H9 (cell line): ENCODE measurements at regions not wholly inside any gene's neighbourhood (a gene's known extent, or its start where the extent isn't known, plus 50 kb on each side); places are given as distances from the start of the nearest gene placed in this dataset.

ENCODE experiments used
- DNase-seq: peaks from one replicate; pipeline ENCODE4 v3.0.0-alpha.2; 2017
- H2AFZ ChIP-seq: one replicate; pipeline ENCODE4 v1.6.1; 2013; ENCODE audit warnings: mild to moderate bottlenecking, low read length, control low read depth, moderate library complexity
- H2AK5ac ChIP-seq: 2 replicates; pipeline ENCODE4 v1.6.1; 2013; ENCODE audit warnings: low read length, control low read depth, mixed read lengths; ENCODE audit not compliant: insufficient read length
- H2BK120ac ChIP-seq: one replicate; pipeline ENCODE4 v1.6.1; 2013; ENCODE audit warnings: low read depth, mild to moderate bottlenecking, low read length, control low read depth, inconsistent platforms; ENCODE audit not compliant: poor library complexity, severe bottlenecking
- H2BK12ac ChIP-seq: 2 replicates; pipeline ENCODE4 v1.6.1; 2013; ENCODE audit warnings: low read length, control low read depth, mixed read lengths, low read depth; ENCODE audit not compliant: insufficient read length
- H2BK15ac ChIP-seq: 2 replicates; pipeline ENCODE4 v1.6.1; 2013; ENCODE audit warnings: low read depth, low read length, control low read depth
- H2BK20ac ChIP-seq: one replicate; pipeline ENCODE4 v1.6.1; 2013; ENCODE audit warnings: low read depth, mild to moderate bottlenecking, low read length, control low read depth, inconsistent platforms; ENCODE audit not compliant: poor library complexity, severe bottlenecking
- H2BK5ac ChIP-seq: 2 replicates; pipeline ENCODE4 v1.6.1; 2013; ENCODE audit warnings: low read length, control low read depth, mixed read lengths; ENCODE audit not compliant: insufficient read length
- H3K14ac ChIP-seq: 2 replicates; pipeline ENCODE4 v1.6.1; 2013; ENCODE audit warnings: low read length, control low read depth; ENCODE audit not compliant: insufficient read depth
- H3K18ac ChIP-seq: 2 replicates; pipeline ENCODE4 v1.6.1; 2013; ENCODE audit warnings: low read depth, mild to moderate bottlenecking, mixed read lengths, low read length, control low read depth; ENCODE audit not compliant: insufficient read length
- H3K23ac ChIP-seq: 2 replicates; pipeline ENCODE4 v1.6.1; 2013; ENCODE audit warnings: low read length, control low read depth, mixed read lengths, low read depth; ENCODE audit not compliant: insufficient read length
- H3K23me2 ChIP-seq: 2 replicates; pipeline ENCODE4 v1.6.1; 2013; ENCODE audit warnings: low read depth, mild to moderate bottlenecking, mixed read lengths, low read length, control low read depth; ENCODE audit not compliant: insufficient read length, poor library complexity, severe bottlenecking
- H3K27ac ChIP-seq: 2 replicates; pipeline ENCODE4 v1.5.1; 2013; ENCODE audit warnings: low read length, control low read depth, mixed read lengths, low read depth; ENCODE audit not compliant: insufficient read length
- H3K27me3 ChIP-seq: 2 replicates; pipeline ENCODE4 v1.6.1; 2013; ENCODE audit warnings: low read length, control low read depth, inconsistent platforms; ENCODE audit not compliant: insufficient read depth
- H3K4ac ChIP-seq: 2 replicates; pipeline ENCODE4 v1.6.1; 2013; ENCODE audit warnings: low read depth, mild to moderate bottlenecking, control low read depth, inconsistent platforms, low read length, moderate library complexity
- H3K4me1 ChIP-seq: 2 replicates; pipeline ENCODE4 v1.6.1; 2013; ENCODE audit warnings: low read length, control low read depth, inconsistent platforms; ENCODE audit not compliant: insufficient read depth
- H3K4me2 ChIP-seq: 2 replicates; pipeline ENCODE4 v1.6.1; 2013; ENCODE audit warnings: low read length, control low read depth, mixed read lengths; ENCODE audit not compliant: insufficient read length, insufficient read depth
- H3K56ac ChIP-seq: 2 replicates; pipeline ENCODE4 v1.6.1; 2013; ENCODE audit warnings: low read depth, mild to moderate bottlenecking, mixed read lengths, low read length, control low read depth; ENCODE audit not compliant: insufficient read length
- H3K79me1 ChIP-seq: 2 replicates; pipeline ENCODE4 v1.6.1; 2013; ENCODE audit warnings: low read depth, mild to moderate bottlenecking, moderate library complexity, low read length, control low read depth, inconsistent platforms; ENCODE audit not compliant: insufficient read depth, poor library complexity, severe bottlenecking
- H3K79me2 ChIP-seq: 2 replicates; pipeline ENCODE4 v1.6.1; 2013; ENCODE audit warnings: low read length, control low read depth, inconsistent platforms; ENCODE audit not compliant: insufficient read depth
- H3K9ac ChIP-seq: 2 replicates; pipeline ENCODE4 v1.6.1; 2013; ENCODE audit warnings: low read length, control low read depth, mixed read lengths; ENCODE audit not compliant: insufficient read length; ENCODE audit errors: extremely low read depth
- H3K9me3 ChIP-seq: one replicate; pipeline ENCODE4 v1.6.1; 2013; ENCODE audit warnings: low read depth, low read length, inconsistent platforms; ENCODE audit not compliant: control insufficient read depth
- H3T11ph ChIP-seq: one replicate; pipeline ENCODE4 v1.6.1; 2013; ENCODE audit warnings: mild to moderate bottlenecking, low read length, control low read depth, inconsistent platforms
- H4K20me1 ChIP-seq: one replicate; pipeline ENCODE4 v1.6.1; 2013; ENCODE audit not compliant: control insufficient read depth, insufficient read length, insufficient read depth
- H4K5ac ChIP-seq: 2 replicates; pipeline ENCODE4 v1.6.1; 2013; ENCODE audit warnings: low read depth, mild to moderate bottlenecking, mixed read lengths, low read length, control low read depth; ENCODE audit not compliant: insufficient read length
- H4K8ac ChIP-seq: replicated peaks from 2 replicates; pipeline ENCODE4 v1.6.1; 2013; ENCODE audit warnings: low read length, control low read depth, mixed read lengths, low read depth; ENCODE audit not compliant: insufficient read length
- H4K91ac ChIP-seq: 2 replicates; pipeline ENCODE4 v1.6.1; 2013; ENCODE audit warnings: low read depth, mild to moderate bottlenecking, moderate library complexity, mixed read lengths, low read length, control low read depth; ENCODE audit not compliant: insufficient read length
- H3K27ac Mint-ChIP-seq, 3 experiments: 2 replicates in 2 of 3; 3 replicates in 1 of 3; pipeline ENCODE4 v1.8.0; 2020 to 2021; ENCODE audit warnings: mixed read lengths in 3 of 3, mild to moderate bottlenecking in 1 of 3, moderate library complexity in 1 of 3
- H3K27me3 Mint-ChIP-seq: 2 replicates; pipeline ENCODE4 v1.8.0; 2021; ENCODE audit warnings: low read depth, mild to moderate bottlenecking, moderate library complexity, mixed read lengths
- H3K36me3 Mint-ChIP-seq, 3 experiments: 2 replicates in 2 of 3; 3 replicates in 1 of 3; pipeline ENCODE4 v1.8.0; 2020 to 2021; ENCODE audit warnings: low read depth in 3 of 3, mixed read lengths in 3 of 3; ENCODE audit not compliant: insufficient read depth in 1 of 3
- H3K4me1 Mint-ChIP-seq, 2 experiments: 2 replicates each; pipeline ENCODE4 v1.8.0; 2020; ENCODE audit warnings: mixed read lengths in 2 of 2
- H3K4me3 Mint-ChIP-seq, 2 experiments: 2 replicates in 1 of 2; 3 replicates in 1 of 2; pipeline ENCODE4 v1.8.0; 2020 to 2021; ENCODE audit warnings: mild to moderate bottlenecking in 2 of 2, mixed read lengths in 2 of 2, moderate library complexity in 1 of 2
- H3K9me3 Mint-ChIP-seq, 2 experiments: 2 replicates in 1 of 2; 3 replicates in 1 of 2; pipeline ENCODE4 v1.8.0; 2020; ENCODE audit warnings: mild to moderate bottlenecking in 2 of 2, mixed read lengths in 2 of 2, moderate library complexity in 1 of 2
- CTCF ChIP-seq: fragments of 200-600 bp; sonication (generic); conservative IDR thresholded peaks from 3 replicates; pipeline ENCODE4 v1.8.0; 2021; ENCODE audit warnings: antibody characterized with exemption, mild to moderate bottlenecking
- WGBS: extraction: QIAGEN DNeasy Blood & Tissue Kit; methylation state at CpG from one replicate; pipeline ENCODE4 v1.1.7; 2013; ENCODE audit warnings: missing lambda C conversion rate, low lambda C conversion rate, mixed read lengths; ENCODE audit not compliant: insufficient read length; ENCODE audit errors: extremely low coverage; 5-methylcytosine and 5-hydroxymethylcytosine counted together

GRCh38 chr1:63261736-63262458 lies 60.5 kb upstream of the FOXD3 start:
- H2BK15ac ChIP-seq = no peak overlapping the region
- no peak overlapping the region for H4K91ac ChIP-seq
- H3K18ac ChIP-seq = no peak overlapping the region
- no peak for DNase-seq
- no CpG with 5 or more reads among the region's 2 CpGs for WGBS
- H3K4me2 ChIP-seq = no peak overlapping the region
- no peak overlapping the region for H2AK5ac ChIP-seq
- Mint-ChIP-seq H3K9me3 (no peaks in the 10 kb centered on the region), H3K4me3 (no peak overlapping the region), H3K4me1 (peaks cover 0 to 9% of the 10 kb centered on the region in 2 experiments; a peak in 3 of 4 replicates), H3K27me3 (no peaks in the 10 kb centered on the region), H3K36me3 (no peaks in the 10 kb centered on the region; a peak in 1 of 7 replicates), H3K27ac (no peak overlapping the region)
- H3K14ac ChIP-seq = no peak overlapping the region
- H3K79me1 ChIP-seq = no peaks in the 10 kb centered on the region
- H4K20me1 ChIP-seq = no peaks in the 10 kb centered on the region
- TF ChIP-seq CTCF = no peak
- no peak overlapping the region for H2BK20ac ChIP-seq
- H3K23me2 ChIP-seq = no peaks in the 10 kb centered on the region
- no peak overlapping the region for H3K27ac ChIP-seq
- no peak overlapping the region for H2AFZ ChIP-seq
- no peaks in the 10 kb centered on the region for H3K27me3 ChIP-seq
- H4K5ac ChIP-seq = no peak overlapping the region
- H3T11ph ChIP-seq = no peak overlapping the region
- no peaks in the 10 kb centered on the region for H3K79me2 ChIP-seq
- no peak overlapping the region for H2BK12ac ChIP-seq
- H2BK5ac ChIP-seq = no peak overlapping the region
- H3K56ac ChIP-seq = no peak overlapping the region
- no peak overlapping the region for H4K8ac ChIP-seq
- H3K9me3 ChIP-seq = no peaks in the 10 kb centered on the region
- H3K4ac ChIP-seq = no peak overlapping the region
- no peaks in the 10 kb centered on the region for H3K4me1 ChIP-seq
- no peak overlapping the region for H2BK120ac ChIP-seq
- no peak overlapping the region for H3K9ac ChIP-seq
- H3K23ac ChIP-seq = no peak overlapping the region
